H1 (cell line): ENCODE measurements at regions not wholly inside any gene's neighbourhood (a gene's known extent, or its start where the extent isn't known, plus 50 kb on each side); places are given as distances from the start of the nearest gene placed in this dataset.
A peak's percentile ranks its signal among the peaks of the same experiment; 100 is the strongest.

ENCODE experiments used
- CTCF ChIA-PET: fragments of 300-600 bp; sonication (Branson Sonifier 250); formaldehyde crosslinking; loops from one replicate; lab custom pipeline; 2021; ENCODE audit not compliant: partially characterized antibody; lab: Charles Lee
- POLR2A ChIA-PET: fragments of 300-600 bp; sonication (Branson Sonifier 250); formaldehyde crosslinking; loops from one replicate; lab custom pipeline; 2021; ENCODE audit warnings: inconsistent platforms; ENCODE audit not compliant: partially characterized antibody; lab: Charles Lee
- DNase-seq, 2 experiments: peaks; one replicate each; pipeline versions ENCODE4 v3.0.0 to v3.0.0-alpha.2; 2010 to 2022; ENCODE audit warnings: low spot score in 2 of 2, low read depth in 1 of 2, mixed read lengths in 1 of 2
- FAIRE-seq: peaks from 2 replicates; lab custom pipeline; 2011; peaks lifted over from hg19 to GRCh38; lab: Jason Lieb, UNC
- H2AFZ ChIP-seq: 2 replicates; pipeline ENCODE4 v1.8.1; 2012; ENCODE audit warnings: low read length, inconsistent platforms
- H2AK5ac ChIP-seq: 2 replicates; pipeline ENCODE4 v1.6.1; 2013; ENCODE audit warnings: low read depth, low read length
- H2BK120ac ChIP-seq: replicated peaks from 2 replicates; pipeline ENCODE3; 2013; ENCODE audit warnings: low read depth, low read length, inconsistent platforms
- H2BK12ac ChIP-seq: 2 replicates; pipeline ENCODE4 v1.6.1; 2013; ENCODE audit warnings: low read depth, low read length
- H2BK15ac ChIP-seq: 2 replicates; pipeline ENCODE4 v1.6.1; 2013; ENCODE audit warnings: low read length
- H2BK20ac ChIP-seq: 2 replicates; pipeline ENCODE4 v1.6.1; 2013; ENCODE audit warnings: low read length
- H2BK5ac ChIP-seq: 2 replicates; pipeline ENCODE4 v1.6.1; 2013; ENCODE audit warnings: low read depth, low read length
- H3K14ac ChIP-seq: 2 replicates; pipeline ENCODE4 v1.6.1; 2013; ENCODE audit warnings: inconsistent platforms; ENCODE audit not compliant: insufficient read length
- H3K18ac ChIP-seq: 2 replicates; pipeline ENCODE4 v1.6.1; 2013; ENCODE audit warnings: low read length; ENCODE audit errors: extremely low read depth
- H3K23ac ChIP-seq: 2 replicates; pipeline ENCODE4 v1.6.1; 2013; ENCODE audit warnings: inconsistent platforms; ENCODE audit not compliant: insufficient read length
- H3K23me2 ChIP-seq: 2 replicates; pipeline ENCODE4 v1.6.1; 2013; ENCODE audit warnings: low read depth, low read length
- H3K27ac ChIP-seq: 2 replicates; pipeline ENCODE4 v1.6.1; 2011; ENCODE audit warnings: low read depth, low read length, inconsistent platforms
- H3K27me3 ChIP-seq, 4 experiments: replicated peaks in 1 of 4; 1 replicate in 1 of 4; 2 replicates in 3 of 4; pipeline versions ENCODE4 v1.6.1 to v1.8.1; 2011 to 2013; ENCODE audit warnings: low read length in 3 of 4, mild to moderate bottlenecking in 3 of 4, inconsistent platforms in 2 of 4, mixed read lengths in 2 of 4, moderate library complexity in 1 of 4; ENCODE audit not compliant: control insufficient read depth in 3 of 4, insufficient read depth in 3 of 4; ENCODE audit errors: extremely low read depth in 1 of 4
- H3K36me3 ChIP-seq, 4 experiments: 2 replicates each; pipeline versions ENCODE4 v1.6.1 to v1.8.1; 2011 to 2013; ENCODE audit warnings: mild to moderate bottlenecking in 4 of 4, low read length in 3 of 4, moderate library complexity in 2 of 4, control low read depth in 1 of 4, inconsistent platforms in 1 of 4; ENCODE audit not compliant: insufficient read depth in 4 of 4, control insufficient read depth in 2 of 4
- H3K4ac ChIP-seq: replicated peaks from 2 replicates; pipeline ENCODE3; 2013; ENCODE audit warnings: low read length, low read depth, mixed read lengths, inconsistent platforms; ENCODE audit not compliant: insufficient read length
- H3K4me1 ChIP-seq, 4 experiments: replicated peaks in 1 of 4; 1 replicate in 1 of 4; 2 replicates in 3 of 4; pipeline versions ENCODE4 v1.6.1 to v1.8.1; 2011 to 2013; ENCODE audit warnings: low read length in 3 of 4, inconsistent platforms in 2 of 4, mixed read lengths in 1 of 4; ENCODE audit not compliant: insufficient read depth in 4 of 4, control insufficient read depth in 3 of 4
- H3K4me2 ChIP-seq, 2 experiments: 2 replicates each; pipeline versions ENCODE4 v1.6.1 to v1.8.1; 2011 to 2013; ENCODE audit warnings: low read depth in 2 of 2, low read length in 2 of 2, control low read depth in 1 of 2, inconsistent platforms in 1 of 2, mild to moderate bottlenecking in 1 of 2; ENCODE audit not compliant: insufficient read depth in 1 of 2
- H3K4me3 ChIP-seq, 4 experiments: fragments of 200-600, 300-600 bp in 1 of 4; sonication (generic), shearing (Covaris generic), sonication (Bioruptor Twin) in 1 of 4; 2 replicates each; pipeline versions ENCODE4 v1.5.1 to v1.8.1; 2011 to 2016; ENCODE audit warnings: low read length in 4 of 4, low read depth in 3 of 4, control low read depth in 2 of 4, inconsistent platforms in 2 of 4, mild to moderate bottlenecking in 2 of 4, mixed read lengths in 1 of 4, moderate library complexity in 1 of 4; ENCODE audit not compliant: insufficient read depth in 2 of 4; ENCODE audit errors: extremely low read depth in 1 of 4
- H3K56ac ChIP-seq: replicated peaks from 2 replicates; pipeline ENCODE3; 2013; ENCODE audit warnings: low read depth, mild to moderate bottlenecking, mixed read lengths, low read length, inconsistent platforms; ENCODE audit not compliant: insufficient read length
- H3K79me1 ChIP-seq: 2 replicates; pipeline ENCODE4 v1.6.1; 2013; ENCODE audit warnings: low read depth, low read length, control low read depth
- H3K79me2 ChIP-seq, 2 experiments: 2 replicates each; pipeline versions ENCODE4 v1.6.1 to v1.8.1; 2012 to 2013; ENCODE audit warnings: low read length in 2 of 2, mild to moderate bottlenecking in 2 of 2, inconsistent platforms in 1 of 2; ENCODE audit not compliant: insufficient read depth in 2 of 2, control insufficient read depth in 1 of 2
- H3K9ac ChIP-seq, 4 experiments: replicated peaks in 1 of 4; 1 replicate in 1 of 4; 2 replicates in 3 of 4; pipeline versions ENCODE4 v1.6.1 to v1.8.1; 2011 to 2013; ENCODE audit warnings: low read depth in 3 of 4, low read length in 3 of 4, control low read depth in 2 of 4, mild to moderate bottlenecking in 2 of 4, moderate library complexity in 2 of 4, inconsistent platforms in 1 of 4; ENCODE audit errors: extremely low read depth in 1 of 4
- H3K9me3 ChIP-seq, 2 experiments: 2 replicates each; pipeline versions ENCODE4 v1.6.1 to v1.8.1; 2012 to 2013; ENCODE audit warnings: mild to moderate bottlenecking in 2 of 2, moderate library complexity in 2 of 2, control low read depth in 1 of 2, inconsistent platforms in 1 of 2, low read depth in 1 of 2, low read length in 1 of 2, mixed read lengths in 1 of 2; ENCODE audit not compliant: insufficient read depth in 2 of 2
- H4K20me1 ChIP-seq, 2 experiments: replicated peaks in 1 of 2; 2 replicates each; pipeline versions ENCODE3 to v1.8.1; 2011 to 2013; ENCODE audit warnings: inconsistent platforms in 2 of 2, low read length in 2 of 2, mild to moderate bottlenecking in 1 of 2; ENCODE audit not compliant: insufficient read depth in 2 of 2, control insufficient read depth in 1 of 2
- H4K5ac ChIP-seq: 2 replicates; pipeline ENCODE4 v1.6.1; 2013; ENCODE audit warnings: low read length, low read depth, mixed read lengths, inconsistent platforms; ENCODE audit not compliant: insufficient read length
- H4K8ac ChIP-seq: 2 replicates; pipeline ENCODE4 v1.8.0; 2013; ENCODE audit warnings: mild to moderate bottlenecking, moderate library complexity, low read length, inconsistent platforms; ENCODE audit not compliant: insufficient read depth; ENCODE audit errors: extremely low read depth
- H4K91ac ChIP-seq: replicated peaks from 2 replicates; pipeline ENCODE3; 2013; ENCODE audit warnings: low read length, mixed read lengths, inconsistent platforms; ENCODE audit not compliant: insufficient read length
- EZH2 ChIP-seq: fragments of 200-600 bp; sonication (generic); IDR thresholded peaks from 2 replicates; pipeline ENCODE4 v1.7.1; 2012; ENCODE audit warnings: low read depth, mild to moderate bottlenecking, moderate library complexity, low read length, inconsistent platforms; ENCODE audit not compliant: severe bottlenecking
- RAD21 ChIP-seq, 2 experiments: IDR thresholded peaks in 1 of 2; conservative IDR thresholded peaks in 1 of 2; 2 replicates each; pipeline ENCODE4 v1.6.1; 2011; ENCODE audit warnings: low read depth in 2 of 2, low read length in 2 of 2, improper control_type of control experiment in 1 of 2, inconsistent platforms in 1 of 2, mild to moderate bottlenecking in 1 of 2, moderate library complexity in 1 of 2
- SIRT6 ChIP-seq: IDR thresholded peaks from one replicate; pipeline ENCODE4 v1.7.1; 2012; ENCODE audit warnings: low read length, inconsistent platforms
- SUZ12 ChIP-seq: fragments of 200-600 bp; sonication (generic); IDR thresholded peaks from 2 replicates; pipeline ENCODE4 v1.6.1; 2012; ENCODE audit warnings: mild to moderate bottlenecking, inconsistent platforms, low read length, moderate library complexity, mixed read lengths
- WGBS, 2 experiments: shearing (Covaris generic) in 1 of 2; methylation state at CpG; one replicate each; pipeline versions ENCODE4 v1.1.6 to v1.1.7; 2013 to 2015; ENCODE audit warnings: low lambda C conversion rate in 2 of 2, mixed read lengths in 2 of 2, inconsistent platforms in 1 of 2, low coverage in 1 of 2, missing lambda C conversion rate in 1 of 2; ENCODE audit not compliant: insufficient replicate concordance in 2 of 2, insufficient coverage in 1 of 2, insufficient read length in 1 of 2; ENCODE audit errors: extremely low coverage in 1 of 2, missing lambda C conversion rate in 1 of 2; 5-methylcytosine and 5-hydroxymethylcytosine counted together

DNA sequence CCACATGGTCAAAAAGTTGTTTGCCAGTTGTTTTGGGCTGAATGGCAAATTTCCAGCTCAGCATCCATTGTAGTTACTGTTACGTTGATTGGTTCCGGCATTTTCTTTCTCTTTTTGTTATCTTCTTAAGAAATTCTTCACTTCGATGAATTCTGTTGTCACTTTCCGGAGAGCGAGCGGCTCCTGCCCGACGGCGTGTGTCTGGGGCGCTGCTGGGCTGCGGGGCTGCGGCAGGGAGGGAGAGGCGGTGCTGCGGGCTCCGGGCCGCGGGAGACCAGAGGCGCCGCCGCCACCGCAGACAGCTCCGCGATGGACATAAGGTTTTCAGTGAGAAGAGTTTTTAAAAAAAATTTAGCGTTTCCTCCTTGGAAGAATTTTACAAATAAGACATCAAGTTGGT is 117.4 kb downstream of the RRM1 start:
- H3K27me3 ChIP-seq: peaks cover 0 to 15% (median 9%) of the 10 kb centered on the region in 4 experiments; a peak in 4 of 7 replicates
- no peaks in the 10 kb centered on the region for H3K9me3 ChIP-seq
- no peak overlapping the region for H3K18ac ChIP-seq
- H3K23me2 ChIP-seq: no peaks in the 10 kb centered on the region
- no peaks in the 10 kb centered on the region for H3K4me1 ChIP-seq
- no peak overlapping the region for H2BK12ac ChIP-seq
- H2AFZ ChIP-seq: peak overlapping the region; percentile 98
- TF ChIP-seq SUZ12 (0 out of 2 replicates have a peak, but pooled peaks have one; percentile 32), RAD21 (IDR thresholded peaks at IDR 0.05 in 1 of 2, conservative IDR thresholded peaks at IDR 0.05 in 1 of 2; ENCODE audit: low read depth in 2 of 2, low read length in 2 of 2) (0 out of 4 replicates have a peak, but pooled peaks of 1 of the 2 experiments have one; percentile 7), EZH2 (peak; percentile 31), SIRT6 (no peak)
- no peak overlapping the region for H3K27ac ChIP-seq
- no peak overlapping the region for H4K5ac ChIP-seq
- H2AK5ac ChIP-seq: no peak overlapping the region
- no peak overlapping the region for H3K9ac ChIP-seq
- ChIA-PET CTCF (interaction anchor here (0.6 to 2.1 kb wide), 4 partner anchors 9 to 362 kb away, joined by 3 to 10 read pairs (median 4); no protein-coding TSS in a partner anchor), POLR2A (no interaction called here)
- no peaks in the 10 kb centered on the region for H3K79me1 ChIP-seq
- no peaks in the 10 kb centered on the region for H4K20me1 ChIP-seq
- no peak overlapping the region for H3K56ac ChIP-seq
- H2BK20ac ChIP-seq: no peak overlapping the region
- no peak overlapping the region for H3K4ac ChIP-seq
- no peak overlapping the region for H2BK120ac ChIP-seq
- H2BK5ac ChIP-seq: no peak overlapping the region
- no peak overlapping the region for H3K14ac ChIP-seq
- FAIRE-seq (no peak), DNase-seq (peak in 1 of 2 experiments; percentile 62)
- WGBS, 2 experiments: 18% methylated on average over 24 of the region's 24 CpGs; no CpG with 5 or more reads in 1 of the 2 experiments
- peak overlapping the region; percentile 52 to 81 for H3K4me2 ChIP-seq
- no peak overlapping the region for H2BK15ac ChIP-seq
- no peak overlapping the region for H3K23ac ChIP-seq
- H3K79me2 ChIP-seq: no peaks in the 10 kb centered on the region
- H3K36me3 ChIP-seq: no peaks in the 10 kb centered on the region
- no peak overlapping the region for H4K8ac ChIP-seq
- H3K4me3 ChIP-seq: peak overlapping the region in 3 of 4 experiments; percentile 4 to 47 (median 17); a peak in 3 of 8 replicates
- no peak overlapping the region for H4K91ac ChIP-seq
